HG02588 (cell line): ENCODE measurements at regions not wholly inside any gene's neighbourhood (a gene's known extent, or its start where the extent isn't known, plus 50 kb on each side); places are given as distances from the start of the nearest gene placed in this dataset.
"Not testable (repeated sequence)": the region's sequence is repeated elsewhere in the genome, so short reads cannot be mapped to it uniquely, and the experiment has no call there.

Experiments used
- ATAC-seq: cut with Tn5 transposase; IDR thresholded peaks from one replicate; pipeline ENCODE4 v1.9.1; 2021; ENCODE audit warnings: mild to moderate bottlenecking, moderate library complexity; ENCODE audit not compliant: unreplicated experiment

DNA sequence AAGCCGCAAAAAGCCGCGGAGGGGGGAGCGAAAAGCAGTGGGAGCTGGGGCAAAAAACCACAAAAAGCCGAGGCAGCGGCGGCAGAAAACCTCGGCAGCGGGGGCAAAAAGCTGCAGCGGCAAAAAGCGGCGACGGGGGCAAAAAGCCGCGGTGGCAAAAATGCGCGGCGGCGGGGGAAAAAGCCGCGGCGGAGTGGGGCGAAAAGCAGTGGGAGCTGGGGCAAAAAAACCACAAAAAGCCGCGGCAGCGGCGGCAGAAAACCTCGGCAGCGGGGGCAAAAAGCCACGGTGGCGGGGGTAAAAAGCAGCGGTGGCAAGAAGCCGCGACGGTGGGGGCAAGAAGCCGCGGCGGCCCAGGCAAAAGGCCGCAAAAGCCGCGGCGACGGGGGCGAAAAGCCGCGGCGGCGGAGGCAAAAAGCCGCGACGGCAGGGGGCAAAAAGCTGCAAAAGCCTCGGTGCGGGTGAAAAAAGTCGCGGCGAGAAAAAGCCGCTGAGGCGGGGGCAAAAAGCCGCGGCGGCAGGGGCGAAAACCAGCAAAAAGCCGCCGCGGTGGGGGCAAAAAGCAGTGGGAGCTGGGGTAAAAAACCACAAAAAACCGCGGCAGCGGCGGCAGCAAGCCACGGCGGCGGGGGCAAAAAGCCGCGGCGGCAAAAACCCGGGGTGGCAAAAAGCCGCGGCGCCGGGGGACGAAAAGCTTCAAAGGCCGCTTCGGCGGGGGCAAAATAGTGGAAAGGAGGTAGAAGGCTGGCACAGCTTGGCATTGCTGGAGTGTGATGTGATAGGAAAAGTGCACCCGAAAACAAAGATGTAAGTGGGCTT lies 135.9 kb downstream of the ZNF92 start:
- no peak for ATAC-seq

DNA sequence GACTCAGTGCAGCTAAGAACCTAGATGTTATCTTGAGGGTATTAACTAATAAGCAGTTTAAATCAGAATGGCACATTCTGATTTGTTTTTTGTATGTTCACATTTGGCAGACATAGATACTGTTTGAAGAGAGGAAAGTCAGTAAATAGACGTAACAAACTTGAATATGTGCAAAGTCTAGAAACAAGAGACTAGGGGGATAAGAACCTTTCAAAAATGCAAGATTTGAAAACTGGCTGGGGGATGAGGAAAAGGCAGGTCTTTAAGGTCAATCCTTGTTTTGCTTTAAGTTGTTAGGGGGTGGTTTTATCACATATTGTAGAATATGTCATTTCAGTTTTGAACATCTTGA lies 136.5 kb downstream of the ZNF92 start:
- ATAC-seq: not testable (repeated sequence)

DNA sequence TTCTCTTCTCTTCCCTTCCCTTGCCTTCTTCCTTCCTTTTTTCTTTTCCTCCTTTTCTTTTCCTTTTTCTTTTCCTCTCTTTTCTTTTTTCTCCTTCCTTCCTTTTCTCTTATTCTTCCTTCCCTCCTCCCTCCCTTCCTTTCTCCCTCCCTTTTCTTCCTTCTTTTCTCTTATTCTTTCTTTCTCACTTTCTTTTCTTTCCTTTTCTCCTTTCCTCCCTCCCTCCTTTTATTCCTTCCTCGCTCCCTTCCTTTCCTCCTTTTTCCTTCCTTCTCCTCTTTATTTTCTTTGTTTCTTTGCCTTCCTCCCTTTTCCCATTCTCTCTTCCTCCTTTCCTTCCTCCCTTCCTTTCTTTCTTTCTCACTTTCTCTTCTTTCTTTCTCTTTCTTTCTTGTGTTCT lies 146.1 kb downstream of the ZNF92 start:
- ATAC-seq: not testable (repeated sequence)

DNA sequence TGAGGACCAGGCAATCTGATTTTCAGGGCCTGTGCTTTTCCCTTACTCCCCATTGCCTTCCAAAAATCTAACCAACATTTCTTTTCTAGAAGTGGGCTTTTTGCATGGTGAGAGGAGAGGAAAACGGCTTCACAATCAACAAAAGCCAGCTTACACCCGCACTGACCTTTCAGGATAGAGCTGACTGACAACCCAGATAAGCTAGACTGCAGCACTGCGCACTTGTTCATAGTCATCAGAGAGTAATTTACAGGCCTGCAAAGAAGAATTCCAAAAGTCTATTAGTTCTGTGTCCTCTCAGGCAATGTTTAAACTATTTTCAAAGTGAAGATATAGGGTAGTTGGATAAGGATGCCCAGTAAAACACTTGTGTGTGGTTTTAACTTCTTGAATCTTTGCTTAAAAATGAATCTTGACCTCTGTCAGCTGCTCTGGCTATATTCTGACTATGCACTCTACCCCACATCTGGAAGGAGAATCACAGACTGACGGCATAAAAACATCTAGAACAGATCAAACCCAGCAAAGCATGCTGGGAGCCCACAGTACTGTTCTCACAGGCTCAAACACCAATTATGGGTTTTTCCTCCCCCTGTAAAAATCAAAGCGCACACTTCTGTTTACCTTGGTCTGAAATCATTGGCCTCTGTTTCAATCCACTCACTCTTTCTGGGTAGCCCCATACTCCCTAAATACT lies 172.0 kb downstream of the ZNF92 start:
- ATAC-seq: not testable (repeated sequence)

DNA sequence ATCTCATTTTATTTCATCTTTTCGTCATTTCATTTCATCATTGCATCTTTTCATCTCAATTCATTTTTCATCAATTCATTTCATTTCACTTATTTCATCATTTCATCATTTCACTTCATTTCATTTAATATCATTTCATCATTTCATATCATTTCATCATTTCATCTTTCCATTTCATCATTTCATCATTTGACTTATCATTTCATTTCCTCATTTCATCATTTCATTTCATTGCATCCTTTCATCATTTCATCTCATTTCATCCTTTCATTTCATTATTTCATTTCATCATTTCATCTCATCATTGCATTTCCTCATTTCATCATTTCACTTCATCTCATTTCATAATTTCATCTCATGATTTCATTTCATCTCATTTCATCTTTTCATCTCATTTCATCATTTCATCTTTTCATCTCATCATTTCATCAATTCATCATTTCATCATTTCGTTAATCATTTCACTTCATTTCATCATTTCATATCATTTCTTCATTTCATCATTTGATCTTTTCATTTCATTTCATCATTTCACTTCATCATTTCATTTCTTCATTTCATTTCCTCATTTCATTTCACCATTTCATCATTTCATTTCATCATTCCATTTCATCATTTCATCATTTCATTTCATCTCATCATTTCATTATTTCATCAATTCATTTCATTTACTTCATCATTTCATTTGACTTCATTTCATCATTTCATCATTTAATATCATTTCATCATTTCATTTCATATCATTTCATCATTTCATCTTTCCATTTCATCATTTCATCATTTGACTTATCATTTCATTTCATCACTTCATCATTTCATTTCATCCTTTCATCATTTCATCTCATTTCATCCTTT lies 176.2 kb downstream of the ZNF92 start:
- ATAC-seq: not testable (repeated sequence)

DNA sequence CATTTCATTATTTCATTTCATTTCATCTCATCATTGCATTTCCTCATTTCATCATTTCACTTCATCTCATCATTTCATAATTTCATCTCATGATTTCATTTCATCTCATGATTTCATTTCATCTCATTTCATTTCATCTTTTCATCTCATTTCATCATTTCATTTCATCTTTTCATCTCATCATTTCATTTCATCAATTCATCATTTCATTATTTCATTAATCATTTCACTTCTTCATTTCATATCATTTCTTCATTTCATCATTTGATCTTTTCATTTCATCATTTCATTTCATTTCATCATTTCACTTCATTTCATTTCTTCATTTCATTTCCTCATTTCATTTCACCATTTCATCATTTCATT lies 176.8 kb downstream of the ZNF92 start:
- not testable (repeated sequence) for ATAC-seq

DNA sequence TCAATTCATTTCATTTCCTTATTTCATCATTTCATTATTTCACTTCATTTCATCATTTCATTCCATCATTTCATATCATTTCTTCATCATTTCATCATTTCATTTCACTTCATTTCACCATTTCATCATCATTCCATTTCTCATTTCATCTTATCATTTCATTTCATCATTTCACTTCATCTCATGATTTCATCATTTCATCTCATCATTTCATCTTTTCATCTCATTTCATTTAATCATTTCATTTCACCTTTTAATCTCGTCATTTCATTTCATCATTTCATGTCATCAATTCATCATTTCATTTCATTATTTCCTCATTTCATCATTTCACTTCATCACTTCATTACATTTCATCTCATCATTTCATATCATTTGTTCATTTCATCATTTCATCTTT lies 177.4 kb downstream of the ZNF92 start:
- not testable (repeated sequence) for ATAC-seq

DNA sequence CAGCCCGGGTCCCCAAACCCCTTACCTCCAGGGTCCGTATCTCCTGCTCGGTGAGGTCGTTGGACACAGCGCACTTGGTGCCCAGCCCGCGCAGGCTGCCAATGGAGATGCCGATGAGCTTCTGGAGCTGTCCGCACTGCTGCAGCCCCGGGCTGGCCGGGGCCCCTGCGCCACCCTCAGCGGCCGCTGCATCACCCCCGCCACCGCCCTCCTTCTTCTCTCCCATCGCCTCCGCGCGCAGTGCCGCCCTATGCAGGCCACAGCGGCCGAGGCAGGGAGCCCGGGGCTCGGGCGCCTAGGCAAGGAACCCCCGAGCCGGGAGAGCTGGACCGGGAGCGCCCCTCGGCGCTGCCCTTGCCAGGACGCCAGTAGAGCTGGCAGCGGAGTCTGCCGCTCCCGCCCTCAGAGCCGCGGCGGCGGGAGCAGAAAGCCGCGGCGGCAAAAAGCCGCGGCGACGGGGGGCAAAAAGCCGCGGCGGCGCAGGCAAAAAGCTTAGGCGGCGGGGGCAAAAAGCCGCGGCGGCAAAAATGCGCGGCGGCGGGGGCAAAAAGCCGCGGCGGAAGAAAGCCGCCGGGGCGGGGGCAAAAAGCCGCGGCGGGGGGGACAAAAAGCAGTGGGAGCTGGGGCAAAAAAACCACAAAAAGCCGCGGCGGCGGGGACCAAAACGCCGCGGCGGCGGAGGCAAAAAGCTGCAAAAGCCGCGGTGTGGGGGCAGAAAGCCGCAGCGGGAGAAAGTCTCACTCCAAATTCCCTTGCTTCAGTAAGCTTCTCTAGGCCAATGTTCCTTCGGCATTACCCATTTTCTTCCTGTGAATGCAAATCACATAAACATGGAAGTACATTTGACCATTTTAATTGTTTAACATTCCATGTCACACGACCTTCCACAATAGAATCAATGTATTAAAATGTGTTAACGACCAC lies 181.2 kb downstream of the ZNF92 start:
- not testable (repeated sequence) for ATAC-seq

DNA sequence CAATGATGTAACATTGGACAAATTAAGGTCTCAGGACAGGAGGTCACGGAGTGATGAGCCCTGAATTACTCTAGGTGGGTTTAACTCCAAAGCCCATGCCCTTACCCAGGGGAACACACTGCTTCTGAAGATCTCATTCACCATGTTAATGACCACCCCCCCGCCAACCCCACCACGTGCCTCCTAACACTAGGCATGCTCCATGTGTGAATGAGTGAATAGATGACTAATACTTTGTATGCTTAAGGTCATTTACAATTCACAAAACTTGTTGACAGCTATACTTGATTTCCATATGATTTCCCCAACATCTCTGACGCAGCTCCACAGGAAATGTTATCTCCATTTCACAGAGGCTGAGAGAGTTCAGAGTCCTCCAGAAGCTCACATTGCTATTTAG lies 184.9 kb downstream of the ZNF92 start:
- not testable (repeated sequence) for ATAC-seq

DNA sequence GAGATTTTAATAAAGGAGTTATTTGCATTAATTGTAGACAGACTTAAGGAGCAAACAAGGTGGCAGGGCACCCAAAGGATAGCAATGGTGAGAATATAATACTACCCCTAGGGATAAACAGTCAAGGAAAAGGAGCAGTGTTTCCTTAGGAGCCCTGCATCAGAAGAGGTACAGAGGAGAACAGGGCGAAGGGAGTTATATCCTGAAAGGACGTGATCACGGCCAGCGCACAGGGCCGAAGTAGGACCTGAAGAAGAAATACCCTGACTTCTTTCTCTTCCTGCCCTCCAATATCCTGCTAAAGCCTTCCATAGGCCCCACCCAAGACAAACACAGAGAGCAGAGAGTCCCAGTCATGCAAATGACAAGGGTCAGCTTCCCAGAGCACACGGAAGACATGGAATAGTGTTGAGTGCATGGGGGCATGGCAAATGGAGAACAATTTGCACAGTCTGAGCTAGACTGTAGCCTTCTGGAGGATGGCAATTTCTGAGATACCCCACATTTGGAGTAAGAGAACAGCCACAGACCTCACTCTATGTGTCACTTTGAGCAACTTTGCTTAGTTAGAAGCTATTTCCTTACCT lies 188.2 kb downstream of the ZNF92 start:
- ATAC-seq: not testable (repeated sequence)

DNA sequence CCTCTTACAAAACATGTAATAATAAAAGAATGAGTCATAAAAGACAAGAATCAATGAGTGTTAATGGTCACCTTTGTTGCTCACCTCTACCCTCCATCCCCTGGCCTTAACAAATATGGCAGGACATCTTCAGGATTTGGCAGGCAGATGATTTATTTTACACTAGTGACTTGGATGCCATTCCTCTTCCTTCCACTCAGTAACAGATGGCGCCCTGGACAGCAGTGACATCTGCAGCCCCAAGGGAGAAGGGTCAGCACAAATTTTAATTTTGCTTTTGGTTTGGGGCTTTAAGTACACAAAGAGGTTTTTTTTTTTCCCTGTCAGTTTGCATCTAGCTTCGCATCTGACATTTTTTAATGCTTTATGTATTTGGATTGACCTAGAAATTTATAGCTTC lies 188.9 kb downstream of the ZNF92 start:
- not testable (repeated sequence) for ATAC-seq

DNA sequence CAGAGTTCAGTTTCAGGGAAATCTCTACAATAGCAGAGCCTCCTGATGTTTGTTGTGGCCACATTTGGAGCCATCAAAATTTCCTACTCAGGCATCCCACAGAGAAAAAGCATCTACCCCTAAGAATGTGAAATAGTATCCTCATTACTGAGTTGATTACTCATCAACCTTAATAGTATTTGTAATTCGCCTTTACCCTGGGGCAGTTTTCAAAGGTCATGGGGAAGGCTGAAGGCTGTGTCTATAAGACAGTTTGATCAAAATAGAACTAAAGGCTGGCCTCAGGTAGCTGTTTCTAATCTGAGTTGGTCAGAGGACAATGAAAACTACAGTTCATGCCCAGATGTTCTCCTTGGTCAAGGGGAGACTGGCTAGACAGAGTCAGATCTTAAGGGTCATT lies 189.7 kb downstream of the ZNF92 start:
- ATAC-seq: not testable (repeated sequence)

DNA sequence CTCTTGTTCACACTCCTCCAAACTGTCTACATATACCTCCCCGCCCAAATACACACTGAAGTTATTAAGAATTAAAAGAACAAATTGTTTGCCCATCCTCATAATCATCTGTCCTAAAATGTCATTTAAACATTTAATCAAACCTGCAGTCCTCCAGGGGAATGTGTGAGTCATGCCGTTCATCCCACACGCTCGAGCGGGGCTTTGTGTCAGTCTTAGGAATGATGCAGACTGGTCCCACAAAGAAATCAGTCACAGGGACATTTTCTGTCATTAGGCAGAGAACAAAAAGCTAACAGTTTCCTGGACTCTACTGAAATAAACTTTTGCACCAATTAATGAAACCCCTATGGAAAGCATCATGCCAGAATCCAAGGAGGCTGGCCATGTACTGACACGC lies 194.6 kb downstream of the ZNF92 start:
- not testable (repeated sequence) for ATAC-seq

DNA sequence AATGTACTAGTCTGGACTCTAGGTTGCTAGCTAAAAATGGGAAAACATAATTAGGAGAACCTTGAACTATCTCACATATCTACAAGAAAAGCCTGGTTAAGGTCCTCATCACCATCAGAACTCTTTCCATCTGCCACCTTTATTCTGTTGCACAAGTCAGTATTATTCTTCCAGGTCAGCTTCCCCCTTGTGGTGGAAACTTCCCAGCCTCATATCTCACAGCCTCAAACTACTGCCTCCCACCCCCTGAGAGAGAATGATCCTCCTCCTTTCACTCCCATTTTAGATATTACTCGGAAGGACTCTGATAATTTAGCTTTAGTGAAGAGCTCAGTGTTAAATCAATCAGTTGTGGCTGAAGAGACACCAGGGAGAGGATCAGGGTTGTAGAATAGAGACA lies 197.3 kb downstream of the ZNF92 start:
- ATAC-seq: not testable (repeated sequence)

DNA sequence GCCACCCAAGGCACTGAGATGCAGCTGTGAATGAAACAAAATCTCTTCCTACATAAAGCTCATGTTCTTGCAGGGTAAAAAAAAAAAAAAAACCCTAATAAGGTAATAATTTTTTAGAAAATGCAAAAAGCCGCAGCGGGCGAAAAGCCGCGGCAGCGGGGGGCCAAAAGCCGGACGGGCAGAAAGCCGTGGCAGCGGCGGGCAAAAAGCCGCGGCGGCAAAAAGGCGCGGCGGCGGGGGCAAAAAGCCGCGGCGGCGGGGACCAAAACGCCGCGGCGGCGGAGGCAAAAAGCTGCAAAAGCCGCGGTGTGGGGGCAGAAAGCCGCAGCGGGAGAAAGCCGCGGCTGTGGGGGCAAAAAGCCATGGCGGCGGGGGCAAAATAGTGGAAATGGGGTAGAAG lies 198.9 kb downstream of the ZNF92 start:
- ATAC-seq: not testable (repeated sequence)

DNA sequence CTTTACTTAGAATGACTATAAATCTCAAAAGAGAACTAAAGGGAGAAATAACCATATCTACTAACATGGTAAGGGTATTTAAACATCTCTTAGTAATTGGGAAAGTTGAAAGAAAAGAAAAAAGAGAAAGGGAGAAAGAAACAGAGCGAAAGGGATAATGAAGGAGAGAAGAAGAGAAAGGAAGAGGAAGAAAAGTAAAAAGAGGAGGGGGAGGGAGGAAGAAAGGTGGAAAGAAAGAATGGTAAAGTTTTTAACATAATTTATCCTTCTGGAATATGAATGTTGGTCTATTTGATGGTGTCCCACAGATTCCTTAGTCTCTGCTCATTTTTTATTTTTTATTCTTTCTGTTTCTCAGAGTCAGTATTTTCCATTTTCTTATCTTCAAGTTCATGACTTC lies 202.7 kb downstream of the ZNF92 start:
- ATAC-seq: not testable (repeated sequence)

DNA sequence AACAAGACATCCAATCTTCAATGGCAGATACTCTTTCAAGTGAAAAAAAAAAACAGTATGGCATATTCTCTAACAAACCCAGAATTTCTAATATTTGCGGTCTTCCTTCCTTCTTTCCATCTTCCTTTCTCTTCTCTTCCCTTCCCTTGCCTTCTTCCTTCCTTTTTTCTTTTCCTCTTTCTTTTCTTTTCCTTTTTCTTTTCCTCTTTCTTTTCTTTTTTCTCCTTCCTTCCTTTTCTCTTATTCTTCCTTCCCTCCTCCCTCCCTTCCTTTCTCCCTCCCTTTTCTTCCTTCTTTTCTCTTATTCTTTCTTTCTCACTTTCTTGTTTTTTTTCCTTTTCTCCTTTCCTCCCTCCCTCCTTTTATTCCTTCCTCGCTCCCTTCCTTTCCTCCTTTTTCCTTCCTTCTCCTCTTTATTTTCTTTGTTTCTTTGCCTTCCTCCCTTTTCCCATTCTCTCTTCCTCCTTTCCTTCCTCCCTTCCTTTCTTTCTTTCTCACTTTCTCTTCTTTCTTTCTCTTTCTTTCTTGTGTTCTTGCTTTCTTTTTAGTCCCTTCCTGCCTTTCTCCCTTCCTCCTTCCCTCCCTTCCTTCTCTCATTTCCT lies 209.0 kb downstream of the ZNF92 start:
- ATAC-seq: not testable (repeated sequence)

DNA sequence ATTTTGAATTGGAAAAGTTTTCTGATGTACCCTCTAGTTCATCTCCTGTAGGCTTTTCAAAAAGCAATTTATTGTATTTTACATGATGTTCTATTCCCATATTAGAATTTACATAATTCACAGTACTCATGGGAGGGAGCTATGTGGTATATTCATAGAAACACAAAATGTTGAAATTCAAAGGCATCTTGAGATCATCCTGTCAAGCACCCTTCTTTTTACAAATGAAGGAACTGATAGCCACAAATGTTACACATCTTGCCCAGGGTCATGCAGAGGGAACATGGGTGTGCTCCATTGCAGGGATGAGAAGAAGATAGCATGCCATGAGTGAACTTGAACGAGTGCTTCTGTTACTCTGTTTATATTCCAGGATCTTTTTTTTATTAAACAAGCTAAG lies 228.8 kb downstream of the ZNF92 start:
- not testable (repeated sequence) for ATAC-seq

DNA sequence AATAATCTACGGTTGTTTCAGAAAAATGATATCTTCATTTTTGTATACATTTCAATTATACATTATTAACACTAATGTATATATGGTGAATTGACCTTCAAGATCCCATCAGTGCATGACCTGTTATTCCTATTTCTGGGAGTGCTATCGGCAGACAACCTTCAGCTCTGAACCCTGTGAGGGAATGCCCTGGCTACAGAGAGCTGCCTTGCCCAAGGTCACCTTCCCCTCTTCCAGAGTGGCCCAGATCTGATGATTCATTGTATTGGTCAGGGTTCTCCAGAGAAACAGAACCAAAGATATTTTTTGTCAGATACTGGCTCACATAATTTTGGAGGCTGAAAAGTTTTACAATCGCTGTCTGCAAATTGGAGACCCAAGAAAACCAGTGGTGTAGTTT lies 235.5 kb downstream of the ZNF92 start:
- ATAC-seq: no peak
